ENCODE measurements at regions not wholly inside any gene's neighbourhood (a gene's known extent, or its start where the extent isn't known, plus 50 kb on each side); places are given as distances from the start of the nearest gene placed in this dataset.

DNA sequence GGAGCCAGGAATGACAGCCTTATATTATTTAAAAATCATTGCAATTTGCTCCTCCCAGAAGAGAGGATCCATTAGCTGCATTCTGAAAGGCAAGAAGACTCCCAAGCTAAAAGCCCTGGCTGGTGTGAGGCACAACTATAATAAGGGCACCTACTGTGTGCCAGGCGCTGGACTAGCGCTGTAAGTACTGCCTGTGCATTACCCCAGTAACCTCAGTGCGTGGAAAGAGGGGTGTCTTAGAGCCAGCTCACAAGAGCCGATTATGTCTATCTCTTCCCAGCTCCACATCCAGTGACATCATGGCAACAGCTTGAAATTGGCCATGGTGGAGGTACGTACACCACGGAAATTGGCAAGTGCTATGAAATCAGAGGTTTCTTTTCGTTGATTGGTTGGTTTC, 141.7 kb upstream of the IRF2BP2 start:
- H3K4me3 ChIP-seq (ENCODE audit: low read depth in 2 of 2, low read length in 1 of 2), result no peak overlapping the region
- H3K9ac ChIP-seq, result no peak overlapping the region
- H3K4me2 ChIP-seq, result no peak overlapping the region
- ChIA-PET CTCF (no interaction called here), POLR2A (no interaction called here)
- H3K27ac ChIP-seq (ENCODE audit: low read depth in 2 of 2, low read length in 1 of 2), result no peak overlapping the region
- H3K9me2 ChIP-seq, result no peaks in the 10 kb centered on the region
- H3K27me3 ChIP-seq (ENCODE audit: insufficient read depth), result no peaks in the 10 kb centered on the region
- no peak for DNase-seq
- H3K36me3 ChIP-seq (replicated peaks in 1 of 2; ENCODE audit: control insufficient read depth in 1 of 2, insufficient read depth in 2 of 2, low read length in 1 of 2), result no peaks in the 10 kb centered on the region
- peaks cover 16 to 23% of the 10 kb centered on the region in 2 experiments; a peak in 3 of 4 replicates for H3K4me1 ChIP-seq (ENCODE audit: control insufficient read depth in 1 of 2, insufficient read depth in 2 of 2, low read depth in 1 of 2, low read length in 1 of 2)
- peaks cover 6% of the 10 kb centered on the region for H3F3A ChIP-seq (replicated peaks; ENCODE audit: insufficient read depth)
- no peak overlapping the region for H2AFZ ChIP-seq (ENCODE audit: low read depth)
- no peak for TF ChIP-seq RCOR1 (IDR thresholded peaks at IDR 0.05; ENCODE audit: low read length)
- 96% methylated on average over 7 of the region's 7 CpGs for WGBS (ENCODE audit: low lambda C conversion rate)
- no peaks in the 10 kb centered on the region for H3K79me2 ChIP-seq (ENCODE audit: insufficient read depth)
- no peaks in the 10 kb centered on the region for H3K9me3 ChIP-seq
- no peaks in the 10 kb centered on the region for H4K20me1 ChIP-seq (ENCODE audit: insufficient read depth)

DNA sequence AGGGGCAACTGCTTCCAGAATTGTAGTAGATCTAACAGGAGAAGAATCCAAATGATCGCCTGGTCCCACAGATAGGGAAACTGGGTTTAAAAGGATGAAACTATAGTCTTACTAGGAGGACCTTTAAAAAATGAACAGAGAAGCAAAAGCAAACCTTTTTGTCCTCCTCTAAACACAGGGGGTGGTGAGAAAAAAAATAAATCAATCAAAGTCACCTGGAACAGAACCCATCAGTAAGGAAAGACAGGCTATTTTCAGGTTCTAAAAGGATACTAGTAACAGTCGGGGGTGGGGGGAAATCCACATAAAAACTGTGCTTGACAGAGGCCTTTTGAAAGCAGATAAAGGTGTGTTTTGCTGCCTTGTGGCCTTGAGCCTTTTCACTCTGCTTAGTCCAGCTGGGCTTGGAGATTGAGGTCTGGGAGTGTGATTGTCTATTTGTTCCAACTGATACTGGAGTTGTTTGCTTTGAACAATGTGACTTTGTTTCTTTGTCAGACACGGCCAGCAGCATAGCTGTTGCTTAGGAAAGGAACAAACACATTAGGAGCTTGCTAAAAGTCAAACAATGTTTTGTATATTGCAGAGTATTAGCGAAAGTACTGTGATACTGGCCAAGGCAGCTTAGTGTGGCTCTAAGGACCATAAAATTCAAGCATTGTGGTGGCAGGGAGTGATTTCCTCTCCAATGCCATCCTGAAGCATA, 141.1 kb upstream of the IRF2BP2 start:
- CTCF ChIA-PET, result no interaction called here
- Histone ChIP-seq H3K4me3 (ENCODE audit: low read depth in 2 of 2, low read length in 1 of 2) (no peak overlapping the region), H3K79me2 (ENCODE audit: insufficient read depth) (no peaks in the 10 kb centered on the region), H3F3A (replicated peaks; ENCODE audit: insufficient read depth) (peaks cover 9% of the 10 kb centered on the region), H3K4me1 (ENCODE audit: control insufficient read depth in 1 of 2, insufficient read depth in 2 of 2, low read depth in 1 of 2, low read length in 1 of 2) (peaks cover 22 to 23% of the 10 kb centered on the region in 2 experiments), H3K27me3 (ENCODE audit: insufficient read depth) (no peaks in the 10 kb centered on the region), H3K9me2 (no peaks in the 10 kb centered on the region), H3K27ac (ENCODE audit: low read depth in 2 of 2, low read length in 1 of 2) (no peak overlapping the region), H3K9me3 (no peaks in the 10 kb centered on the region), H4K20me1 (ENCODE audit: insufficient read depth) (no peaks in the 10 kb centered on the region), H2AFZ (ENCODE audit: low read depth) (no peak overlapping the region), H3K36me3 (replicated peaks in 1 of 2; ENCODE audit: control insufficient read depth in 1 of 2, insufficient read depth in 2 of 2, low read length in 1 of 2) (no peaks in the 10 kb centered on the region), H3K4me2 (no peak overlapping the region), H3K9ac (no peak overlapping the region)
- DNase-seq, result no peak
- 74% methylated on average over 4 of the region's 4 CpGs for WGBS (ENCODE audit: low lambda C conversion rate)
- TF ChIP-seq, protein P1, sequence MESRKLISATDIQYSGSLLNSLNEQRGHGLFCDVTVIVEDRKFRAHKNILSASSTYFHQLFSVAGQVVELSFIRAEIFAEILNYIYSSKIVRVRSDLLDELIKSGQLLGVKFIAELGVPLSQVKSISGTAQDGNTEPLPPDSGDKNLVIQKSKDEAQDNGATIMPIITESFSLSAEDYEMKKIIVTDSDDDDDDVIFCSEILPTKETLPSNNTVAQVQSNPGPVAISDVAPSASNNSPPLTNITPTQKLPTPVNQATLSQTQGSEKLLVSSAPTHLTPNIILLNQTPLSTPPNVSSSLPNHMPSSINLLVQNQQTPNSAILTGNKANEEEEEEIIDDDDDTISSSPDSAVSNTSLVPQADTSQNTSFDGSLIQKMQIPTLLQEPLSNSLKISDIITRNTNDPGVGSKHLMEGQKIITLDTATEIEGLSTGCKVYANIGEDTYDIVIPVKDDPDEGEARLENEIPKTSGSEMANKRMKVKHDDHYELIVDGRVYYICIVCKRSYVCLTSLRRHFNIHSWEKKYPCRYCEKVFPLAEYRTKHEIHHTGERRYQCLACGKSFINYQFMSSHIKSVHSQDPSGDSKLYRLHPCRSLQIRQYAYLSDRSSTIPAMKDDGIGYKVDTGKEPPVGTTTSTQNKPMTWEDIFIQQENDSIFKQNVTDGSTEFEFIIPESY (IDR thresholded peaks at IDR 0.05; ENCODE audit: borderline replicate concordance, low read depth), result no peak
- TF ChIP-seq YY1 (IDR thresholded peaks at IDR 0.05; ENCODE audit: low read depth), result no peak
- no peak for TF ChIP-seq NFIC (IDR thresholded peaks at IDR 0.05; ENCODE audit: borderline replicate concordance)
- TF ChIP-seq SMC3 (IDR thresholded peaks at IDR 0.05; ENCODE audit: low read depth, low read length), result no peak
- TF ChIP-seq FOXJ3 (CRISPR knock-in tag; IDR thresholded peaks at IDR 0.05), result no peak
- TF ChIP-seq NRF1 (IDR thresholded peaks at IDR 0.05; ENCODE audit: low read depth, low read length), result no peak
- TF ChIP-seq ELF1 (IDR thresholded peaks at IDR 0.05), result no peak
- no peak for TF ChIP-seq GATA2 (CRISPR knock-in tag; IDR thresholded peaks at IDR 0.05)
- no peak for TF ChIP-seq RAD21 (IDR thresholded peaks at IDR 0.05; ENCODE audit: low read length)
- POLR2A ChIA-PET, result no interaction called here

DNA sequence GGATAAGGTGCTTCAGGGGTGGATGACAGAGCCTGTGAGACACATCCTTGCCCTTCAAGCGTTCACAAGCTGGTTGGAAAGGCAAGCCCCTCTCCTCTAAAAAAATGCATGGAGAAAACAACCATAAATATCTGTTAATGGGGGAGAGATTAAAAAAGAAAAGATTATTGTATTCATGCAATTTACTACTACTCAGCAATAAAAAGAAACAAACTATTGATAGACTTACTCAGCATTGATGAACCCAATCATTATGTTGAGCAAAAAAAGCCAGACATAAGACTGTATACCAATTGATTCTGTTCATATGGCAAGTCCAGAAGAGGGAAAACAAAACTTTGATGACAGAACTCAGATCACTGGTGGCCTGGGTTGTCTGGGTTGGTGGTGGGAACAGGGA, 138.7 kb upstream of the IRF2BP2 start:
- Histone ChIP-seq H3K9me3 (no peaks in the 10 kb centered on the region), H3K4me2 (no peak overlapping the region), H2AFZ (ENCODE audit: low read depth) (no peak overlapping the region), H3K27ac (ENCODE audit: low read depth in 2 of 2, low read length in 1 of 2) (no peak overlapping the region), H3K4me3 (ENCODE audit: low read depth in 2 of 2, low read length in 1 of 2) (no peak overlapping the region), H3K27me3 (ENCODE audit: insufficient read depth) (no peaks in the 10 kb centered on the region), H3K79me2 (ENCODE audit: insufficient read depth) (no peaks in the 10 kb centered on the region), H3K36me3 (replicated peaks in 1 of 2; ENCODE audit: control insufficient read depth in 1 of 2, insufficient read depth in 2 of 2, low read length in 1 of 2) (no peaks in the 10 kb centered on the region), H4K20me1 (ENCODE audit: insufficient read depth) (no peaks in the 10 kb centered on the region), H3K9me2 (no peaks in the 10 kb centered on the region), H3K4me1 (ENCODE audit: control insufficient read depth in 1 of 2, insufficient read depth in 2 of 2, low read depth in 1 of 2, low read length in 1 of 2) (peaks cover 23 to 33% of the 10 kb centered on the region in 2 experiments), H3F3A (replicated peaks; ENCODE audit: insufficient read depth) (peaks cover 29% of the 10 kb centered on the region), H3K9ac (no peak overlapping the region)
- CTCF ChIA-PET, result no interaction called here
- no peak for DNase-seq
- POLR2A ChIA-PET, result interaction anchor here (0.6 kb wide), 1 partner anchor 141 kb away, joined by 3 read pairs; no protein-coding TSS in a partner anchor
- WGBS (ENCODE audit: low lambda C conversion rate), result 79% methylated on average over 1 of the region's 1 CpG
- TF ChIP-seq, protein P2, sequence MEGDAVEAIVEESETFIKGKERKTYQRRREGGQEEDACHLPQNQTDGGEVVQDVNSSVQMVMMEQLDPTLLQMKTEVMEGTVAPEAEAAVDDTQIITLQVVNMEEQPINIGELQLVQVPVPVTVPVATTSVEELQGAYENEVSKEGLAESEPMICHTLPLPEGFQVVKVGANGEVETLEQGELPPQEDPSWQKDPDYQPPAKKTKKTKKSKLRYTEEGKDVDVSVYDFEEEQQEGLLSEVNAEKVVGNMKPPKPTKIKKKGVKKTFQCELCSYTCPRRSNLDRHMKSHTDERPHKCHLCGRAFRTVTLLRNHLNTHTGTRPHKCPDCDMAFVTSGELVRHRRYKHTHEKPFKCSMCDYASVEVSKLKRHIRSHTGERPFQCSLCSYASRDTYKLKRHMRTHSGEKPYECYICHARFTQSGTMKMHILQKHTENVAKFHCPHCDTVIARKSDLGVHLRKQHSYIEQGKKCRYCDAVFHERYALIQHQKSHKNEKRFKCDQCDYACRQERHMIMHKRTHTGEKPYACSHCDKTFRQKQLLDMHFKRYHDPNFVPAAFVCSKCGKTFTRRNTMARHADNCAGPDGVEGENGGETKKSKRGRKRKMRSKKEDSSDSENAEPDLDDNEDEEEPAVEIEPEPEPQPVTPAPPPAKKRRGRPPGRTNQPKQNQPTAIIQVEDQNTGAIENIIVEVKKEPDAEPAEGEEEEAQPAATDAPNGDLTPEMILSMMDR (IDR thresholded peaks at IDR 0.05), result no peak
- TF ChIP-seq, protein P3, sequence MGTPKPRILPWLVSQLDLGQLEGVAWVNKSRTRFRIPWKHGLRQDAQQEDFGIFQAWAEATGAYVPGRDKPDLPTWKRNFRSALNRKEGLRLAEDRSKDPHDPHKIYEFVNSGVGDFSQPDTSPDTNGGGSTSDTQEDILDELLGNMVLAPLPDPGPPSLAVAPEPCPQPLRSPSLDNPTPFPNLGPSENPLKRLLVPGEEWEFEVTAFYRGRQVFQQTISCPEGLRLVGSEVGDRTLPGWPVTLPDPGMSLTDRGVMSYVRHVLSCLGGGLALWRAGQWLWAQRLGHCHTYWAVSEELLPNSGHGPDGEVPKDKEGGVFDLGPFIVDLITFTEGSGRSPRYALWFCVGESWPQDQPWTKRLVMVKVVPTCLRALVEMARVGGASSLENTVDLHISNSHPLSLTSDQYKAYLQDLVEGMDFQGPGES (IDR thresholded peaks at IDR 0.05; ENCODE audit: low read depth, low read length), result no peak
- TF ChIP-seq FOSL2 (IDR thresholded peaks at IDR 0.05; ENCODE audit: borderline replicate concordance, low read depth) (no peak), EZH2phosphoT487 (IDR thresholded peaks at IDR 0.05; ENCODE audit: borderline replicate concordance, low read depth) (no peak)
- TF ChIP-seq, protein P4, sequence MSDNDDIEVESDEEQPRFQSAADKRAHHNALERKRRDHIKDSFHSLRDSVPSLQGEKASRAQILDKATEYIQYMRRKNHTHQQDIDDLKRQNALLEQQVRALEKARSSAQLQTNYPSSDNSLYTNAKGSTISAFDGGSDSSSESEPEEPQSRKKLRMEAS (IDR thresholded peaks at IDR 0.05; ENCODE audit: low read depth), result no peak
- TF ChIP-seq, protein P5, sequence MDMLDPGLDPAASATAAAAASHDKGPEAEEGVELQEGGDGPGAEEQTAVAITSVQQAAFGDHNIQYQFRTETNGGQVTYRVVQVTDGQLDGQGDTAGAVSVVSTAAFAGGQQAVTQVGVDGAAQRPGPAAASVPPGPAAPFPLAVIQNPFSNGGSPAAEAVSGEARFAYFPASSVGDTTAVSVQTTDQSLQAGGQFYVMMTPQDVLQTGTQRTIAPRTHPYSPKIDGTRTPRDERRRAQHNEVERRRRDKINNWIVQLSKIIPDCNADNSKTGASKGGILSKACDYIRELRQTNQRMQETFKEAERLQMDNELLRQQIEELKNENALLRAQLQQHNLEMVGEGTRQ (IDR thresholded peaks at IDR 0.05; ENCODE audit: borderline replicate concordance, low read depth, low read length), result no peak

Data from SK-N-SH (cell line).